Stimulated activated CD4-positive, alpha-beta T cell treated with anti-CD3 and anti-CD28 coated beads, Interleukin-1b, Interleukin-23, amount 100 ng/mL, for 48 hours (primary cell): ENCODE measurements at regions not wholly inside any gene's neighbourhood (a gene's known extent, or its start where the extent isn't known, plus 50 kb on each side); places are given as distances from the start of the nearest gene placed in this dataset.
"Not testable (repeated sequence)": the region's sequence is repeated elsewhere in the genome, so short reads cannot be mapped to it uniquely, and the experiment has no call there.

Experiments used
- DNase-seq: peaks from one replicate; pipeline ENCODE4 v3.0.0-alpha.2; 2020

DNA sequence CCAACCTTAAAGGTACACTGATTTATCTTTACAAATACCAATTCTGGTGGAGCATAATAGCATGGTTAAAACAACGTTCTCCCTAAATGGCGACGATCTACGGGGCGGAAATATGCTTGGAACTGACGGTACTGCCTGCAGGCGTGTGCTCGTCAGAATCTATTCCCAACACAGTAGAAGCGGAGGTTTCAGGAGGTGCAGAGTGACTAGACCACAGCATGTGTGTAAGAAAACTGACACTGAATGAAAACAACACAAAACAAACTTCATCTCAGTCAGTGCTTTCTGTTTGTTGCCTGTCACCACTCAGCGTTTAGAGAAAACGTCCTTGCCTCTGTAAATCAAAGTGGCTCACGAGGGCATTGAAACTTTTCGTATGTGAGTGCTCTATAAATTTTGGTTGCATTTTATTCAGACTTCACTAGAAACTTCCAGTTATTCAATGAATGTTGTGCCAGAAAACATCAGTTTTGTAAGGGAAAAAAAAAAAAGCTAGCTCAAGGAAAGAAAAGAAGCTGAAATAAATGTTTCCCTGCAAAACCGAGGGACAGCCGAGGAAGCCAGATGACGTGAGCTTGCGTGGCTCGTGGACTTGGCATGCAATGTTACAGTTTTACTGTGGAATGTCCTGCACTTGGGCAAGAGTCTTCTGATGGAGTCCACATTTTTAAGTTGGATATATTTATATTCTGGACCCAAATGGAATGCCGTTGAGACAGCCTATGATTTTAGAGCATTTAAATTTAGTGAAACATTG, 210.4 kb downstream of the LAT start:
- not testable (repeated sequence) for DNase-seq

DNA sequence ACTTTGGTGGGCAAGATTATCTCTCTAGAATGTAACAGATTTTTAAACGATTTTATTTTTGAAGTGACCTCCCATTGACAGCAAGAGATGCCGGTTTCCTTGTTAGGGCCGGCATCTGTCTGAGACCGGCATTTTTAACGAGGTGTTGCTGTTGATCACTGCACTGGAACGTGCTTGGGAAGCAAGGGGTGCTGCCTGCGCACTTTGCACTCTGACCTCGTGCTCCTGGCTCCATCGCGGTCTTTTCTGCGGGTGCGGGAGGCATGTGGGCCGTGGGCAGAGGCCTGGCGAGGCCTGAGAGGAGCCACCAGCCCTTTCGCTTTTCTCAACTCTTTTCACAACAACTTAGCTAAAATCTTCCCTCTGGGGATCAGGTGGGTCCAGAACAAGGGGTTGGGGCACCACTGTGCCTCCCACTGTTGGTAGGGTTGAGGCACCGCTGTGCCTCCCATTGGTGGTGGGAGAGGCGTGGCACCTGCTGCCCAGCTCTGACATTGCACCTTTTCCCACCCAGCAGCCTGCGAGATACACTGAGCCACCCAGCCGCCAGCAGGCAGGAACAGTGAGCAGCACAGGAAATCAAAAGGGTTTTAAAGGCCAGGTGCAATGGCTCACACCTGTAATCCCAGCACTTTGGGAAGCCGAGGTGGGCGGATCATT, 209.5 kb downstream of the LAT start:
- DNase-seq, result not testable (repeated sequence)

DNA sequence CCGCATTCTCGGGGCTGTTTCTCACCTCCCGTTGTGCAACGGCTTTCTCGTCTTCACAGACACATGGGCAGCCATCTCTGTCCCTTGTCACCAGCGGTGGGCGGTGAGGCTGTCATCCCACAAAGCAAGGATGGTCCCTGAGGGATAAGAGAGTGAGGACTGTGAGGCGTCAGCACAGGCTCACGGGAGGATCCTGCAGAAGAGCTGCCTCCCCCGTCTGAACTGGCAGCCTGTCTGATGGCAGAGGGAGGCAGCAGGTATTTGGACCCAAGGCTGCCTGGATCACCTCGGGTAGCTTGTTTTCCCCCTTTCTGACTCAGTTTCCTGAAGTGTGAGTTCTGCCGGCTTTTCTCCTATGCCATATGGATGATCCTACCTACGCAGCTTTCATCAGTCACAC, 208.8 kb downstream of the LAT start:
- DNase-seq, result not testable (repeated sequence)

DNA sequence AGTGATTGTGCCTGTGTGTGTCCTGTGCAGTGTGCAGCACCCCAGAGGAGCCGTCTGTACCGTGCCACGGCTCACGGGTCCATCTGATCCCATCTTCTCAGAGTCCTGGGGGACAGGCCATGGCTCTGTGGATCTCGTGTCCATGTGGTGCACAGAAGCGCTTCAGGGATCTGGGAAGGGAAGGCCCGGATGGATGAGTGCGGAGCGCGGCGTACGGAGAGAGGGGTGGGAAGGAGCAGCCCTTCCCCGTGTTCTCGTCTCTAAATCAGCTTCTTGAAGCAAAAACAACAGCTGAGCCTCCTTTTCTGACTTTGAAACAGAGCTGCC, 208.4 kb downstream of the LAT start:
- DNase-seq, result not testable (repeated sequence)

GRCh38 chr16:29192329-29193247, 207.7 kb downstream of the LAT start:
- DNase-seq, result no peak

GRCh38 chr16:29191636-29192180, 206.9 kb downstream of the LAT start:
- not testable (repeated sequence) for DNase-seq

DNA sequence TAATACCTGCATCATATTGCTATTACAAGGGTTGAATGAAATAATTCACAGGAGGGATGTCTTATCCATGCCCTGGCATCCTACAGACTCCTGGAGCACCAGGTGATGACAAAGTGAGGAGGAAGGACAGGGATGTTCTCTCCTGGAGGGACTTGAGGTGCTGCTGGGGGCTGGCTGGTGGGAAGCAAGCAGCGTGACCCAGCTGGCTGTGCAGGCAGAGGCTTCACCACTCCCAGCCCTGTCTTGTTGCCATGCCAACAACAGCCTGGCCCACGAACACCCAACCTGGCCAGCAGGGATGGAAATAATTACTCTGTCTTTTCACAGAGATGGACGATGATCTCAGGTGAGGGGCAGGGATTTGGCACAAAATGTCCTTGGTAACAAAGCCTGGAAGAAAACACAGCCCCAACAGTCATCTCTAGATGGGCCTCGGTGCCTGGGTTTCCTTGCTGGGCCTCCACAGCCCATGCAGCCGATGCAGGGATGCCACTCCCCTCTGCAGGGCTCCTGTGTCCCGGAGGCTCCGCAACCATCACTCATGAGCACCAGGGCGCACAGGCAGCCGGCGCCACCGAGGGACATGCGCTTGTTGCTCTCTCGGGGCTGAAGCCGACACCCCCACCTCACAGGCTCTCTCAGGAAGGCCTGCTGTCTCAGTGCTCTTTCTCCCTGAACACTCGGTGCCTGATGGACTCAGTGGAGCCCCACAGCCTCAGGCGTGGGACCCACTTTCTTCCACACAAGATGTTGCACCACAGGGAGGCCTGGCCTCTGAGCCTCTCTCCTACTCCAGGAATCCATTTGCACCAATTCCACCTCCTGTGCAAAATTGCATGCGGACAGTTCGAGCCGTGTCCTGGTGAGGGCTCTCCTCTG, 205.9 kb downstream of the LAT start:
- not testable (repeated sequence) for DNase-seq

DNA sequence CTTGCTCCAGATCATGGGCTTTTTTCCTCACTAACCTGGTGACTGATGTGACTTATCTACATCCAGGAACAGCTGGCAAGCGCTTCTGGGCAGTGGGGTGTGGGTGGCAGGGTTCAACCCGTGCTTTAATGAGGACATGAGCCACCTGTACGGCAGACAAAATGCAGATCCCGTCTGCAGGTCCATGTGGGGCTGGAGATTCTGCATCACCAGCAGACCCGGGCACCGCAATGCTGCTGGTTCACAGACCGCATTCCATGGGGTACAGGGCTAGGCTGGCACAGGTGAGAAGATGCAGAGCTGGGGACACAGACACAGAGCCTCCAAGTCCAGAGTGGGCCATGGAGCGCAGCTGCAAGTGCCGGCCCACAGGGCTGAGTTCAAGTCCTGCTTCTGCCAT, 204.0 kb downstream of the LAT start:
- DNase-seq, result not testable (repeated sequence)

- DNase-seq, result not testable (repeated sequence)
Measured at GRCh38 chr16:29186306-29187220, 201.7 kb downstream of the LAT start.

DNA sequence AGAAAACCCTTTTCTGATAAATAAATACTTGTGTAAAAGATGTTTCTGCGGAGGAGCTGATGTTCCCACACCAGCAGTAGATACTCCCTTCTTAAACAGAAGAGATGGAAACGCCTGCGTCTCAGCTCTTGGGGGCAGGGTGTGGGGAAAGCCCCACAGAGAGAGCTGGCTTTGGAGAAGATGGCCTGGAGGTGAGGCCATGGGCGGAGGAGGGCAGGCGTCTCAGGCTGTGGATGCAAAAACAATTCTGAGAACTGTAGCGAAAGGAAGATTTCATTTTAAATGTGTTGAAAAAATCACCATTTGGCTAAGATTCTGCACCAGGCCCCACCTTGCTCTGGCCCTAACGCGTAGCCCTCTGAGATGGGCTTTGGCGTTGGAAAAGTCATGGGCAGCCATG, 201.0 kb downstream of the LAT start:
- not testable (repeated sequence) for DNase-seq

DNA sequence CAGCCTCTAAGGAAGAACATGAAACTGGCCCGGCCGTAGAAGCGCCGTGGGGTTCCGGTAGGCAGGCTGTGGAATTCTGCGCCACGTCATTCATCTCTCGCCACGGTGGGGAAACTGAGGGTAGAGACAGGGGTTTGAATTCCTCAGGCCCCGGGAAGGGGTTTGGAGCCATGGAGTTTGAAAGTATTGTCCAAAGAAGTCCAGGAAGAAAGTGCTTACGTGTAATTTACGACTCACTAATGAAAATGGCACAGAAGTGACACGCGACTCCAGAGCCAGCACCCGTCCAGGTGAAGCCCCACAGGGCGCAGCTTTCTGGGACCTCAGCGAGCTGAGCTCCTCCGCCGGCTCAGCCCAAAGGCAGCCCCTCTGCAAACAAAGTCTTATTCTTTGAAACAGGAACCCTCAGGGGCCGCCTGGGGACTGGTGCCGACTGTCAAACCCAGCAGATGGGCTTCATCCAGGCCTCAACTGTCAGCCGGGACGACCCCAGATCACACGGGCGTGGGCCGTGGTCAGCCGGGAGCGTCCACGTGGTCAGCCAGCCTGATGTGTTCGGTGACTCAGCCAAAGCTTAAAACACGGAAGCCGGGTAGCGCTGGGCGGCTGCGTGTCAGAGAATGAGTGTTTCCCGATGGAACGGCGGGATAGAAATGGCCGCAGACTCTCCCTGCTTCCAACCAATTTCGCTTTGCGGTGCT, 200.0 kb downstream of the LAT start:
- not testable (repeated sequence) for DNase-seq

GRCh38 chr16:29182940-29183868, 198.4 kb downstream of the LAT start:
- DNase-seq, result not testable (repeated sequence)

DNA sequence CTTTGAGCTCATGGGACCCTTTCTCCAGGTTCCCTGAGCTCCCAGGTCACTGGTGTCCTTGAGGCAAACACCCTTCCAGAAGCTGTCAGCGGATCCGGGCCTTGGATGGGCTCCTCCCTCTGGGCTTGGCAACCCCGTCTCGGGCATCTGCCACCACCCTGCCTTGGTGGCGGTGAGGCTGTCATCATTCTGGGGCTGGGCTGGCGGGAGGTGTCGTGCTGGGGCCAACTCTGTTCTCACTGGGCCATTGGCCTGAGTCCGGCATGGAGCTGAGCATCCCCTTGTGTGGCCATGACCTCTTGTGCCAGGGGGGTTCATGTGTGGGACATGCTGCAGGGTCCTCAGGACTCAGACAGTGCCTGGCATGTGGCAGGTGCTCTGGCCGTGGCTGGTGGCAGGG, 197.6 kb downstream of the LAT start:
- DNase-seq, result no peak

DNA sequence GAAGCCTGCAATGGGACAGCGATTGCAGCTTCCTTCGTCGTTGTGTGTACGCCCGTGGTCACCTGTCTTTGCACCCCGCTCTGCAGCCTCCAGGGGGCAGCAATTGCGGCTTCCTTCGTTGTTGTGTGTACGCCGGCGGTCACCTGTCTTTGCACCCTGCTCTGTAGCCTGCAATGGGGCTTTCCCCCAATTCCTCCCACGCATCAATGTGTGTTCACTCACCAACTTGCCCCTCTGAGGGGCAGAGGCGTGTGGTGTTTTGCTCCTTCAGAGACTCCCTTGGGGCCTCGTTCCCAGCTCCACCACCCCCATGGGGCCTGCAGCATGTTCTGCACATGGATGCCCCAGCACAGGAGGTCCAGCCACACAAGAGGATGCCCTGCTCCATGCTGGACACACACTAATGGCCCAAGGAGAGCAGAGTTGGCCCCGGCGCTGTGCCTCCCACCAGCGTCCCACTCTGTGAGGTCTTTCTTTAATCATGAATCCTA, 197.1 kb downstream of the LAT start:
- not testable (repeated sequence) for DNase-seq

DNA sequence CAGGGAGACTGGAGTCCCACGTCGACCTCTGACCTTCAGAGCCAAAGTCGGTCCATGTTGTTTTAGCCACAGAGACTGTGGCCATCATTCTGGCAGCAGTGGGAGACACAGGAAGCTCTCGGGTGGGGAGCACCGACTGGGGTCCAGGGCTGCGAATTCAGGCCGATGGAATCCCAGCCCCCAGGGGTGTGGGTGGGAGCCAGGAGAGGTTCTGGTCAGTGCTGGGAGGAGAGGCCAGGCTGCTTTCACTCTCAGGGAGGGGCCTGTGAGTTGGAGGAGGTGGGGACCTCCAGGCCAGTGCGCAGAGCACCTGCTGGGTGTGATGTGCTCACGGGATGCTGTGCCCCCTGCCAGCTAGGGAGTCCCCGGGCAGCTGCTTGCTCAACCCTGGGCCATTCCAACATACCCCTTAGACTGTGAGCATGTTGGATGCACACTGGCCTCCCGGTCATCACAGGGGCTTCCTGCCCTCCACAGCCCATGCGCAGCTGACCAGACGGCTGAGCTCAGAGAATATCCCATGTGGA, 196.5 kb downstream of the LAT start:
- not testable (repeated sequence) for DNase-seq

GRCh38 chr16:29180206-29180600, 195.4 kb downstream of the LAT start:
- DNase-seq, result not testable (repeated sequence)

DNA sequence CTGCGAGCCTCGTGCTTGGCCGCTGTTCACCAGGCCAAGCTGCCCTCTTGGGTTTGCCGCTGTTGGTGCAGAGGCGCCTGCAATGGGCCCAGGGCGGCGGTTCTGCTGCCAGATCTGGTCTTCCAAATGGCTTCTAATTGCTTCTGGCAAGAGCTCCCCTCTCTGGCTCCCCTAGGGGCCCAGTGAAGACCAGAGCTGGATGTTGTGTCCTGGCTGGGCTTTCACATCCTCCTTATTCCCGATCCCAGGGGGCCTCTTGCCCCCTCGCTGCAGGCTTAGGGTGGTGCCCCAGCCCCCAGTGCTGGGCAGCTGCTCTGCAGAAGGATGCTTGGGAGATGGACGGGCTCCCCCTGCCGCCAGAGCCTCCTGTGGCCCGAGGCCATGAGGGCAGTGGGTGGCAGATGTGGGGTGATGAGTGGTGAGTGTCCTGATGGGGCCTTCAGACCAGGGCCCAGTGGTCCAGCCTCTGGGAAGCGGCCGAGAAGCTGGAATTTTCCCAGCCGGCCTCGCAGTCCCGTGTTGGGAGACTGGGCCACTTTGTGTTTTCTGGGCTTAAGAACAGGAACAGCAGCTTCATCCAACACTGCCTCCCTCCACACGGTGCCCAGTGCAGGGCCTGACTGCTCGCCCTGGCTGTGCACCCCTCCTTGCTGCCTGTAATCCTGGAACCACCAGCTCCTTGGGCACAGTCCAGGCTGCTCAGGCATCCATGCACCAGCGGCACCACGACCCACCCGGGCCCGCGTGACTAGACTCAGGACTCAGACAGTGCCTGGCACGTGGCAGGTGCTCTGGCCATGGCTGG, 194.8 kb downstream of the LAT start:
- DNase-seq, result not testable (repeated sequence)
